HG02938 (cell line): ENCODE measurements at regions not wholly inside any gene's neighbourhood (a gene's known extent, or its start where the extent isn't known, plus 50 kb on each side); places are given as distances from the start of the nearest gene placed in this dataset.

Experiments used
- ATAC-seq: cut with Tn5 transposase; IDR thresholded peaks from one replicate; pipeline ENCODE4 v1.9.1; 2021; ENCODE audit warnings: mild to moderate bottlenecking, moderate library complexity; ENCODE audit not compliant: unreplicated experiment

GRCh38 chr2:16006537-16007166, 66.3 kb downstream of the MYCN start:
- ATAC-seq: no peak

GRCh38 chr2:16005816-16006536, 65.6 kb downstream of the MYCN start:
- no peak for ATAC-seq

GRCh38 chr2:16005389-16005788, 65.0 kb downstream of the MYCN start:
- ATAC-seq: no peak

GRCh38 chr2:16003809-16004208, 63.5 kb downstream of the MYCN start:
- no peak for ATAC-seq

- no peak for ATAC-seq
Observed at GRCh38 chr2:16003152-16003551, 62.8 kb downstream of the MYCN start.

- ATAC-seq: no peak
Observed at GRCh38 chr2:16002575-16002974, 62.2 kb downstream of the MYCN start.

DNA sequence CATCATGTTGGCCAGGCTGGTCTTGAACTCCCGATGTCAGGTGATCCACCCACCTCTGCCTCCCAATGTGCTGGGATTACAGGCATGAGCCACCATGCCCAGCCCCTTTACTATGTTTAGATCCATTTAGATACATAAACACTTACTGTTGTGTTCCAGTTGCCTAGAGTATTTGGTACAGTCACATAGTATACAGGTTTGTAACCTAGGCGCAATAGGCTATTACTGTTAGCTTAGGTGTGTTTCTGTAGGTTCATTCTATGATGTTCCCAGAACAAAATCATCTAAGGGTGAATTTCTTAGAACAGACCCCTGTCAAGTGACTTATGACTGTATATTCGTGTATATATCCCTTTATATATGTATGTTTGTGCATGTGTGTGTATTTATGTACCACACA, 61.8 kb downstream of the MYCN start:
- no peak for ATAC-seq

DNA sequence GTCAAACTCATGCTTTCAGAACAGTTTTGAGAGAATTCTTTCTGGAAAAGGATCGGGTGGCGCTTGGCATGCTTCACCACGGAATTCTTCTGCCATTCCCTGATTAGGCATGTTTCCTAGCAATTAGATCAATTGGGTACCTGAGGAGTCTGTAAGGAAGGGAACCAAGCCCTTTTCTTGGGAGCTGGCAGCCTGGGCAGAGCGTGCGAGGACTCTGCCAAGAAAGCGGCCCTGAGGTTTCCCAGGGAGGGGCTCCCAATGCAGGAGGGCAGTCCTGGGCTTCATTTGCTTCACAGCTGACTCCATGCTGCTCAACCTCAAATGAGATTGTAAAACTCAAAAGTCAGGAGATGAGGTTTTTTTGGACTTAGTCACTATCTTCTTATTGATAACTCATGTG, 60.3 kb downstream of the MYCN start:
- ATAC-seq: no peak

DNA sequence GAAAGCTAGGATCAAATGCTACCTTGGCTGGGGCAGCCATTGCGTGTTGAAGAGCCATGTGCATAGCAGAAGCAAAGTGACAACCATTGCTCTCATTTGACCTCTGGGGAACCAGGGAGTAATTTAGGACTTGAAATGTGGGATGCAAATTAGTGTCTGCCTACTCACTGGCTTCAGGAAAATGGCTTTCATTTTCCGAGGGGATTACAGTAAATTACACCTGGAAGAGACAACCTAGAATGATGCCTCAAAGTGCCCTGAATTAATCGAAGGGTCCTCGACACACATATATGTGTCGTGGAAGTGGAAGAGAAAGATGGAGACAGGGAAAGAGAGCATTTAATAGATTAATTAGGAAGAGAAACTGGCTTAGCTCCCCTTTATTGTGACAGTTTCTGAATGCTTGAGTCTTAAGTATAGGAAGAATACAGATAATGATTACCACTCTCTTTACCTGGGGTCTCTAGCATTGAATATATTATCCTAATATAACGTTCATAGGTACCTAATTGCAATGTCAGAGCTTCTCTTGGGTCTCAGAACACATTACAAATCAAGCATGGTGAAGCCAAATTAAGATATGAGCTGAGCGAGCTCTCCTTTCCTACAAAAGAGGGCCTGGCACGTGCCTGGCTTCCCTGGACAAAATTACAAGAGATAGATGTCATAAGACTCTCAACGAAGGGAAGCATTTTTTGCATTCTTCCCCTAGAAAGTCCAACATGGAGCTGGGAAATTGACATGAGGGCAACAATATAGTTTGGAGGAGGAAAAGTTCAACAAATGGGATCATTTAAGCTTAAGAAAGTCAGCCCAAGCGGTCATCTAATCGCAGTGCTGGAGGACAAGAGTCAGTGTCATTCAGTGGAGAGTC, 59.5 kb downstream of the MYCN start:
- no peak for ATAC-seq

DNA sequence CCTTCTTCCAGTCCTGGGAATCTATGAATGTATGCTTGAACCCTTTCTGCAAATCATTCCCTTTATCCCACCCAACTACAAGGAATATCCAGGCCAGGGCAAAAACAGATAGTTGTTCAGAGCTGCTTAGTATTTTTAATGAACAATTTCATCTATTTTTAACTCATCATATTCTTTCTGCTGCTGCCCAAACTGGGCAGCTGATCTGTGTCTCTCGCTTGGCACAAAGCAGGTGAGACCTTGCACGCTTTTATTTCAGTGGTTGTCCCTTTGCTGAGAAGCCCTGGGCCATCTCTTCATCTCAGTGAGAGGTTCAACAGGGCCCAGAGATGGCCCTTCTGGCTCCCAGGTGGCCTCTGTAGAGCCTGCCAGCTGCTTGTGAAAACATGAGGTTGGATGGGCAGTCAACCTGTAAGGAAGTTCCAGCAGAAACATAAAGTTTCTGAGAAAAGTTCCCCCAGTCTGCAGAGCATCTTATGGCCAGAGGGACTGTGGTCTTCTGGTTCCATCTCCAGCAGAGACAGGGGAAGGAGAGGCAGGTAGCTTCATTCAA, 57.5 kb downstream of the MYCN start:
- no peak for ATAC-seq

GRCh38 chr2:15996536-15997423, 56.4 kb downstream of the MYCN start:
- ATAC-seq: no peak
